A549 (cell line): ENCODE measurements at regions not wholly inside any gene's neighbourhood (a gene's known extent, or its start where the extent isn't known, plus 50 kb on each side); places are given as distances from the start of the nearest gene placed in this dataset.

ENCODE experiments used
- HDAC2 ChIP-seq: fragments of 200-600 bp; sonication (generic); IDR thresholded peaks from 2 replicates; pipeline ENCODE4 v1.6.1; 2016
- KDM5A ChIP-seq: fragments of 200-600 bp; sonication (generic); IDR thresholded peaks from 2 replicates; pipeline ENCODE4 v1.6.1; 2016; ENCODE audit warnings: antibody characterized with exemption, mild to moderate bottlenecking
- NFE2L2 ChIP-seq: fragments of 150-350 bp; conservative IDR thresholded peaks from 2 replicates; pipeline ENCODE4 v1.6.1; 2014; ENCODE audit warnings: low read length
- REST ChIP-seq: fragments of 200-600 bp; sonication (generic); IDR thresholded peaks from 2 replicates; pipeline ENCODE4 v1.6.1; 2016; ENCODE audit warnings: antibody characterized with exemption, mild to moderate bottlenecking, moderate library complexity
- TF ChIP-seq, protein P1 (sequence below): fragments of >200 bp; sonication (Bioruptor Twin); formaldehyde crosslinking; IDR thresholded peaks from 3 replicates; pipeline ENCODE4 v1.5.1; 2016

- TF ChIP-seq NFE2L2 (no peak), KDM5A (no peak), HDAC2 (no peak), REST (no peak)
- TF ChIP-seq, protein P1, sequence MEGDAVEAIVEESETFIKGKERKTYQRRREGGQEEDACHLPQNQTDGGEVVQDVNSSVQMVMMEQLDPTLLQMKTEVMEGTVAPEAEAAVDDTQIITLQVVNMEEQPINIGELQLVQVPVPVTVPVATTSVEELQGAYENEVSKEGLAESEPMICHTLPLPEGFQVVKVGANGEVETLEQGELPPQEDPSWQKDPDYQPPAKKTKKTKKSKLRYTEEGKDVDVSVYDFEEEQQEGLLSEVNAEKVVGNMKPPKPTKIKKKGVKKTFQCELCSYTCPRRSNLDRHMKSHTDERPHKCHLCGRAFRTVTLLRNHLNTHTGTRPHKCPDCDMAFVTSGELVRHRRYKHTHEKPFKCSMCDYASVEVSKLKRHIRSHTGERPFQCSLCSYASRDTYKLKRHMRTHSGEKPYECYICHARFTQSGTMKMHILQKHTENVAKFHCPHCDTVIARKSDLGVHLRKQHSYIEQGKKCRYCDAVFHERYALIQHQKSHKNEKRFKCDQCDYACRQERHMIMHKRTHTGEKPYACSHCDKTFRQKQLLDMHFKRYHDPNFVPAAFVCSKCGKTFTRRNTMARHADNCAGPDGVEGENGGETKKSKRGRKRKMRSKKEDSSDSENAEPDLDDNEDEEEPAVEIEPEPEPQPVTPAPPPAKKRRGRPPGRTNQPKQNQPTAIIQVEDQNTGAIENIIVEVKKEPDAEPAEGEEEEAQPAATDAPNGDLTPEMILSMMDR, result no peak
Measured at GRCh38 chr9:69984831-69985230, 58.8 kb upstream of the MAMDC2 start.
